GF-D8 (cell line): ENCODE measurements at regions not wholly inside any gene's neighbourhood (a gene's known extent, or its start where the extent isn't known, plus 50 kb on each side); places are given as distances from the start of the nearest gene placed in this dataset.
"Not testable (repeated sequence)": the region's sequence is repeated elsewhere in the genome, so short reads cannot be mapped to it uniquely, and the experiment has no call there.

Source experiments
- DNase-seq: peaks from one replicate; lab custom pipeline; 2025; lab: John Stamatoyannopoulos, UW

- DNase-seq: no peak
Observed at GRCh38 chr2:57330447-57330846, 716.2 kb upstream of the VRK2 start.

- no peak for DNase-seq
Observed at GRCh38 chr2:57333221-57333620, 713.4 kb upstream of the VRK2 start.

GRCh38 chr2:57343391-57344006 lies 703.1 kb upstream of the VRK2 start:
- DNase-seq: no peak

GRCh38 chr2:57368190-57368589 lies 678.4 kb upstream of the VRK2 start:
- no peak for DNase-seq

GRCh38 chr2:57370882-57371585 lies 675.6 kb upstream of the VRK2 start:
- no peak for DNase-seq

GRCh38 chr2:57372237-57372984 lies 674.2 kb upstream of the VRK2 start:
- no peak for DNase-seq

- DNase-seq: no peak
Observed at GRCh38 chr2:57373530-57373929, 673.1 kb upstream of the VRK2 start.

GRCh38 chr2:57376985-57377384 lies 669.6 kb upstream of the VRK2 start:
- no peak for DNase-seq

- no peak for DNase-seq
Observed at GRCh38 chr2:57386305-57386704, 660.3 kb upstream of the VRK2 start.

- peak; percentile 6 for DNase-seq
Observed at GRCh38 chr2:57396355-57397098, 650.1 kb upstream of the VRK2 start.

GRCh38 chr2:57397550-57398360 lies 648.9 kb upstream of the VRK2 start:
- no peak for DNase-seq

- no peak for DNase-seq
Observed at GRCh38 chr2:57399057-57399456, 647.5 kb upstream of the VRK2 start.

- DNase-seq: no peak
Observed at GRCh38 chr2:57402096-57402495, 644.5 kb upstream of the VRK2 start.

- DNase-seq: no peak
Observed at GRCh38 chr2:57402755-57403154, 643.9 kb upstream of the VRK2 start.

GRCh38 chr2:57407772-57408201 lies 638.8 kb upstream of the VRK2 start:
- no peak for DNase-seq

GRCh38 chr2:57408587-57408986 lies 638.0 kb upstream of the VRK2 start:
- DNase-seq: no peak

GRCh38 chr2:57417007-57417406 lies 629.6 kb upstream of the VRK2 start:
- DNase-seq: no peak

GRCh38 chr2:57418859-57419346 lies 627.7 kb upstream of the VRK2 start:
- DNase-seq: not testable (repeated sequence)

GRCh38 chr2:57429831-57430230 lies 616.8 kb upstream of the VRK2 start:
- peak; percentile 64 for DNase-seq

GRCh38 chr2:57432528-57432927 lies 614.1 kb upstream of the VRK2 start:
- DNase-seq: no peak

GRCh38 chr2:57434441-57434840 lies 612.2 kb upstream of the VRK2 start:
- no peak for DNase-seq
